ENCODE measurements at regions not wholly inside any gene's neighbourhood (a gene's known extent, or its start where the extent isn't known, plus 50 kb on each side); places are given as distances from the start of the nearest gene placed in this dataset.

DNA sequence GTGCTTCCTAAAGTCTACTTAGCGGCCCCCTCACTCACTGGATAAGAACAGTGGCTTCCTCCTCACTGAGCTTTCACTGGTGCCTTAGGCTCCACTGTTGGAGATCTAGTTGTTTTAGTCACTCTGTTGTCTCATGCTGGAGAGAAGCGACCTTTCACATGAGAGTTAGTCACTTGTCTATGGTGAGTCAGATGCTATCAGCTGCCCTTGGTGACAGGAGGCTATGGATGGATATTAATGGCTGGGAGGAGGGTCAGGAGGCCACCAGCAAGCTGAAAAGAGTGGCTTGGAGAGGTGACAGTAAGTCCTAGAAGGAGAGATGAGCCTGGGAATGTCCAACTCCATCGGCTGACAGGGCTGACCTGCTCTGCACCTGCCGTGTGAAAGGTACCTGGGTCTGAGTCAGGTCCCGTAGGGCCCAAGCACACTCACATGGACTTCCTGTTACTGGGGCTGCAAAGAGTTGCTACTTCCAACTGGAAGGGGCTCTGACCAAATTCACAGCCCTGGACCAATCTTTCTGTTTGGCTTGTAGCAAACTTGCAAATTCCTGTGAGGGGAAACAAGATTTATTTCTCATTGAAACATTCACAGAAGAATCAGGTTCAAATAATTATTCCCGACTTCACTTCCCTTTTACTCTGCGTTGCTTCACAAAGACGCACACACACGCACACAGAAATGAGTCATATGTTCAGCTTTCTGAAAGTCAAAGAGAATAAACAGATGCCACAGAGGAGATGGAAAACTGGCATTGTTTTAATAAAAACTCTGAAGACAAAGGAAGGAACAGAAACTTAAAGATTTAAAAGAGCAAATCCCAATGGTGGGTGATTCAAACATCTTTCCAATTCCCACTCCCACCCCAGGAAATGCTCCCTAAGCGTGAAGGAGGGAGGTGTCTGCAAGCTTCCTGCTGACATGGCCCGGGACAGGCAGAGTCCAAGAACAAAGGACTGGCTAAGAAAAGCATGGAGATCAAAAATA is 203.5 kb upstream of the TWIST2 start:
- DNase-seq (ENCODE audit: low spot score) = no peak
- no peaks in the 10 kb centered on the region for H3K27me3 ChIP-seq (ENCODE audit: control insufficient read depth in 4 of 4, insufficient read depth in 4 of 4, low read length in 3 of 4)
- H3K9ac ChIP-seq (ENCODE audit: low read depth in 1 of 2, low read length in 2 of 2) = no peak overlapping the region
- no peak overlapping the region for H3K27ac ChIP-seq (ENCODE audit: low read depth in 1 of 2, low read length in 2 of 2)
- H3K4me1 ChIP-seq (ENCODE audit: control insufficient read depth in 4 of 4, insufficient read depth in 4 of 4, low read length in 3 of 4) = no peaks in the 10 kb centered on the region
- H3K9me3 ChIP-seq (ENCODE audit: control insufficient read depth in 4 of 4, low read length in 3 of 4) = no peaks in the 10 kb centered on the region
- WGBS = 83% methylated on average over 11 of the region's 11 CpGs
- no peak overlapping the region for H3K4me3 ChIP-seq (ENCODE audit: low read depth in 1 of 3, low read length in 3 of 3)
- no peaks in the 10 kb centered on the region for H3K36me3 ChIP-seq (ENCODE audit: control insufficient read depth in 4 of 4, insufficient read depth in 3 of 4, low read depth in 1 of 4, low read length in 3 of 4)
- TF ChIP-seq, protein P1, sequence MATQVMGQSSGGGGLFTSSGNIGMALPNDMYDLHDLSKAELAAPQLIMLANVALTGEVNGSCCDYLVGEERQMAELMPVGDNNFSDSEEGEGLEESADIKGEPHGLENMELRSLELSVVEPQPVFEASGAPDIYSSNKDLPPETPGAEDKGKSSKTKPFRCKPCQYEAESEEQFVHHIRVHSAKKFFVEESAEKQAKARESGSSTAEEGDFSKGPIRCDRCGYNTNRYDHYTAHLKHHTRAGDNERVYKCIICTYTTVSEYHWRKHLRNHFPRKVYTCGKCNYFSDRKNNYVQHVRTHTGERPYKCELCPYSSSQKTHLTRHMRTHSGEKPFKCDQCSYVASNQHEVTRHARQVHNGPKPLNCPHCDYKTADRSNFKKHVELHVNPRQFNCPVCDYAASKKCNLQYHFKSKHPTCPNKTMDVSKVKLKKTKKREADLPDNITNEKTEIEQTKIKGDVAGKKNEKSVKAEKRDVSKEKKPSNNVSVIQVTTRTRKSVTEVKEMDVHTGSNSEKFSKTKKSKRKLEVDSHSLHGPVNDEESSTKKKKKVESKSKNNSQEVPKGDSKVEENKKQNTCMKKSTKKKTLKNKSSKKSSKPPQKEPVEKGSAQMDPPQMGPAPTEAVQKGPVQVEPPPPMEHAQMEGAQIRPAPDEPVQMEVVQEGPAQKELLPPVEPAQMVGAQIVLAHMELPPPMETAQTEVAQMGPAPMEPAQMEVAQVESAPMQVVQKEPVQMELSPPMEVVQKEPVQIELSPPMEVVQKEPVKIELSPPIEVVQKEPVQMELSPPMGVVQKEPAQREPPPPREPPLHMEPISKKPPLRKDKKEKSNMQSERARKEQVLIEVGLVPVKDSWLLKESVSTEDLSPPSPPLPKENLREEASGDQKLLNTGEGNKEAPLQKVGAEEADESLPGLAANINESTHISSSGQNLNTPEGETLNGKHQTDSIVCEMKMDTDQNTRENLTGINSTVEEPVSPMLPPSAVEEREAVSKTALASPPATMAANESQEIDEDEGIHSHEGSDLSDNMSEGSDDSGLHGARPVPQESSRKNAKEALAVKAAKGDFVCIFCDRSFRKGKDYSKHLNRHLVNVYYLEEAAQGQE (IDR thresholded peaks at IDR 0.05) = no peak
- TF ChIP-seq GABPA (IDR thresholded peaks at IDR 0.05 in 1 of 2, conservative IDR thresholded peaks at IDR 0.05 in 1 of 2) (no peak), EGR1 (IDR thresholded peaks at IDR 0.05; ENCODE audit: low read depth in 2 of 2) (no peak), SP1 (IDR thresholded peaks at IDR 0.05) (no peak), JUND (IDR thresholded peaks at IDR 0.05) (no peak), RXRA (IDR thresholded peaks at IDR 0.05) (no peak), HNF4A (conservative IDR thresholded peaks at IDR 0.05) (no peak), HNF4G (IDR thresholded peaks at IDR 0.05) (no peak), TAF1 (conservative IDR thresholded peaks at IDR 0.05) (no peak), NR2F2 (IDR thresholded peaks at IDR 0.05) (no peak), RAD21 (IDR thresholded peaks at IDR 0.05) (no peak), FOXA2 (IDR thresholded peaks at IDR 0.05) (no peak), FOXA1 (IDR thresholded peaks at IDR 0.05) (no peak), YY1 (IDR thresholded peaks at IDR 0.05) (no peak)
- TF ChIP-seq, protein P2, sequence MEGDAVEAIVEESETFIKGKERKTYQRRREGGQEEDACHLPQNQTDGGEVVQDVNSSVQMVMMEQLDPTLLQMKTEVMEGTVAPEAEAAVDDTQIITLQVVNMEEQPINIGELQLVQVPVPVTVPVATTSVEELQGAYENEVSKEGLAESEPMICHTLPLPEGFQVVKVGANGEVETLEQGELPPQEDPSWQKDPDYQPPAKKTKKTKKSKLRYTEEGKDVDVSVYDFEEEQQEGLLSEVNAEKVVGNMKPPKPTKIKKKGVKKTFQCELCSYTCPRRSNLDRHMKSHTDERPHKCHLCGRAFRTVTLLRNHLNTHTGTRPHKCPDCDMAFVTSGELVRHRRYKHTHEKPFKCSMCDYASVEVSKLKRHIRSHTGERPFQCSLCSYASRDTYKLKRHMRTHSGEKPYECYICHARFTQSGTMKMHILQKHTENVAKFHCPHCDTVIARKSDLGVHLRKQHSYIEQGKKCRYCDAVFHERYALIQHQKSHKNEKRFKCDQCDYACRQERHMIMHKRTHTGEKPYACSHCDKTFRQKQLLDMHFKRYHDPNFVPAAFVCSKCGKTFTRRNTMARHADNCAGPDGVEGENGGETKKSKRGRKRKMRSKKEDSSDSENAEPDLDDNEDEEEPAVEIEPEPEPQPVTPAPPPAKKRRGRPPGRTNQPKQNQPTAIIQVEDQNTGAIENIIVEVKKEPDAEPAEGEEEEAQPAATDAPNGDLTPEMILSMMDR (IDR thresholded peaks at IDR 0.05; ENCODE audit: low read depth, low read length, missing input control) = no peak
- TF ChIP-seq, protein P3, sequence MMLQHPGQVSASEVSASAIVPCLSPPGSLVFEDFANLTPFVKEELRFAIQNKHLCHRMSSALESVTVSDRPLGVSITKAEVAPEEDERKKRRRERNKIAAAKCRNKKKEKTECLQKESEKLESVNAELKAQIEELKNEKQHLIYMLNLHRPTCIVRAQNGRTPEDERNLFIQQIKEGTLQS (IDR thresholded peaks at IDR 0.05) = no peak
- TF ChIP-seq, protein P4, sequence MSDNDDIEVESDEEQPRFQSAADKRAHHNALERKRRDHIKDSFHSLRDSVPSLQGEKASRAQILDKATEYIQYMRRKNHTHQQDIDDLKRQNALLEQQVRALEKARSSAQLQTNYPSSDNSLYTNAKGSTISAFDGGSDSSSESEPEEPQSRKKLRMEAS (IDR thresholded peaks at IDR 0.05) = no peak
- TF ChIP-seq, protein P5, sequence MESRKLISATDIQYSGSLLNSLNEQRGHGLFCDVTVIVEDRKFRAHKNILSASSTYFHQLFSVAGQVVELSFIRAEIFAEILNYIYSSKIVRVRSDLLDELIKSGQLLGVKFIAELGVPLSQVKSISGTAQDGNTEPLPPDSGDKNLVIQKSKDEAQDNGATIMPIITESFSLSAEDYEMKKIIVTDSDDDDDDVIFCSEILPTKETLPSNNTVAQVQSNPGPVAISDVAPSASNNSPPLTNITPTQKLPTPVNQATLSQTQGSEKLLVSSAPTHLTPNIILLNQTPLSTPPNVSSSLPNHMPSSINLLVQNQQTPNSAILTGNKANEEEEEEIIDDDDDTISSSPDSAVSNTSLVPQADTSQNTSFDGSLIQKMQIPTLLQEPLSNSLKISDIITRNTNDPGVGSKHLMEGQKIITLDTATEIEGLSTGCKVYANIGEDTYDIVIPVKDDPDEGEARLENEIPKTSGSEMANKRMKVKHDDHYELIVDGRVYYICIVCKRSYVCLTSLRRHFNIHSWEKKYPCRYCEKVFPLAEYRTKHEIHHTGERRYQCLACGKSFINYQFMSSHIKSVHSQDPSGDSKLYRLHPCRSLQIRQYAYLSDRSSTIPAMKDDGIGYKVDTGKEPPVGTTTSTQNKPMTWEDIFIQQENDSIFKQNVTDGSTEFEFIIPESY (IDR thresholded peaks at IDR 0.05) = no peak
